Bronchial epithelial cell (primary cell): ENCODE measurements at regions not wholly inside any gene's neighbourhood (a gene's known extent, or its start where the extent isn't known, plus 50 kb on each side); places are given as distances from the start of the nearest gene placed in this dataset.
A peak's percentile ranks its signal among the peaks of the same experiment; 100 is the strongest.
"Not testable (repeated sequence)": the region's sequence is repeated elsewhere in the genome, so short reads cannot be mapped to it uniquely, and the experiment has no call there.

Experiments
- DNase-seq: peaks from one replicate; pipeline ENCODE4 v3.0.0-alpha.2; 2010; ENCODE audit warnings: low read depth
- FAIRE-seq: peaks from 2 replicates; lab custom pipeline; 2011; peaks lifted over from hg19 to GRCh38; lab: Jason Lieb, UNC
- H3K27me3 ChIP-seq: 2 replicates; pipeline ENCODE4 v1.5.1; 2011; ENCODE audit warnings: low read length; ENCODE audit not compliant: control insufficient read depth, insufficient read depth
- H3K36me3 ChIP-seq: 2 replicates; pipeline ENCODE4 v1.5.1; 2011; ENCODE audit warnings: low read length; ENCODE audit not compliant: control insufficient read depth, insufficient read depth
- H3K4me3 ChIP-seq: 2 replicates; pipeline ENCODE4 v1.5.1; 2011; ENCODE audit warnings: mild to moderate bottlenecking, low read depth, low read length, control low read depth
- TF ChIP-seq, protein P1 (sequence below): IDR thresholded peaks from 2 replicates; pipeline ENCODE4 v1.5.1; 2011; ENCODE audit warnings: mild to moderate bottlenecking, moderate library complexity, low read length, control low read depth, inconsistent platforms; ENCODE audit not compliant: insufficient read depth, severe bottlenecking

DNA sequence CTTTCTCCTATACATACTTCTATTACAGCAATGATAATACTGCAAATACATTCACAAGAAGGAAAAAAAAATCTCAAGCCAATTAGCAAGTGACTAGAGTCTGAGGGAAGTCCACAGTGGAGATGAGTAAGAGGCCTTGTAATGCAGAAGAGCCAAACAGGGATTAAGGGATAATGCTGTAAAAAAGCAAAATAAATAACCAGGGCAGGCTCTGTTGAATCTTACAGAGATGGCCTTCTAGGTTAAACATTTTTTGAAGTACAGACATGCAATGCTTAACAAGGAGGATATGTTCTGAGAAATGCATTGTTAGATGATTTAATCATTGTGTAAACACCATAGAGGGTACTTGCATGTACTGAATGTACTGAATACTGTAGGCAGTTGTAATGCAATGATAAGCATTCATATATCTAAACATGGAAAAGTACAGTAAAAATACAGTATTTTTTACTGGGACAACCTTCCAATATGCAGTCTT is 122.1 kb upstream of the RMDN2 start:
- TF ChIP-seq, protein P1, sequence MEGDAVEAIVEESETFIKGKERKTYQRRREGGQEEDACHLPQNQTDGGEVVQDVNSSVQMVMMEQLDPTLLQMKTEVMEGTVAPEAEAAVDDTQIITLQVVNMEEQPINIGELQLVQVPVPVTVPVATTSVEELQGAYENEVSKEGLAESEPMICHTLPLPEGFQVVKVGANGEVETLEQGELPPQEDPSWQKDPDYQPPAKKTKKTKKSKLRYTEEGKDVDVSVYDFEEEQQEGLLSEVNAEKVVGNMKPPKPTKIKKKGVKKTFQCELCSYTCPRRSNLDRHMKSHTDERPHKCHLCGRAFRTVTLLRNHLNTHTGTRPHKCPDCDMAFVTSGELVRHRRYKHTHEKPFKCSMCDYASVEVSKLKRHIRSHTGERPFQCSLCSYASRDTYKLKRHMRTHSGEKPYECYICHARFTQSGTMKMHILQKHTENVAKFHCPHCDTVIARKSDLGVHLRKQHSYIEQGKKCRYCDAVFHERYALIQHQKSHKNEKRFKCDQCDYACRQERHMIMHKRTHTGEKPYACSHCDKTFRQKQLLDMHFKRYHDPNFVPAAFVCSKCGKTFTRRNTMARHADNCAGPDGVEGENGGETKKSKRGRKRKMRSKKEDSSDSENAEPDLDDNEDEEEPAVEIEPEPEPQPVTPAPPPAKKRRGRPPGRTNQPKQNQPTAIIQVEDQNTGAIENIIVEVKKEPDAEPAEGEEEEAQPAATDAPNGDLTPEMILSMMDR = no peak
- Histone ChIP-seq H3K4me3 (no peak overlapping the region), H3K36me3 (no peaks in the 10 kb centered on the region), H3K27me3 (no peaks in the 10 kb centered on the region)
- DNase-seq (peak; percentile 94), FAIRE-seq (no peak)

DNA sequence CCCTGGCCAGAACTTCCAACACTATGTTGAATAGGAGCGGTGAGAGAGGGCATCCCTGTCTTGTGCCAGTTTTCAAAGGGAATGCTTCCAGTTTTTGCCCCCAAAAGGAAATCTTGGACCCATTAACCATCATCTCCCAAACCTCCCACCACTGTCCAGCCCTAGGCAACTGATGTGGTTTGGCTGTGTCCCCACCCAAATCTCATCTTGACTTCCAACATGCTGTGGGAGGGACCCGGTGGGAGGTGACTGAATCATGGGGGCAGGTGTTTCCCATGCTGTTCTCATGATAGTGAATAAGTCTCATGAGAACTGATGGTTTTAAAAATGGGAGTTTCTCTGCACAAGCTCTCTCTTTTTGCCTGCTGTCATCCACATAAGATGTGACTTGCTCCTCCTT is 119.1 kb upstream of the RMDN2 start:
- not testable (repeated sequence) for FAIRE-seq, H3K27me3 ChIP-seq, H3K4me3 ChIP-seq, H3K36me3 ChIP-seq, DNase-seq

DNA sequence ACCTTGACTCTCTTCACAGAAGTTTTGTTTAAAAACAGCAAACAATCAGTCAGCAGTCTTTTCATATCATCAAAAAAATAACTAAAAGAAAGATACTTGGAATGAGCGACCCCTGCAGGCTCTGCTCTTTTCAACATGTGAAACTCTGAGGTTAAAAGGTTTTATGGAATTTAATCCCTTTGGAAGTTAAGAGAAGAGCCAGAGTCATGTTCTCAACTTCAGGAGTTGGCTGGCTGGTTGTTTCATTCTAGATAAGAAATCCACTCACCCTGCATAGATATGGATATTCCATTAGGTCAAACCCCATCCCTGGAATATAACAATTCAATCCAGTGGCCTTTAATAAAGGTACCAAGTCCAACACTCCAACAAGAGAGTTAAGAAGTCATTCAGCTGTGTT is 115.6 kb upstream of the RMDN2 start:
- Histone ChIP-seq H3K4me3 (no peak overlapping the region), H3K36me3 (no peaks in the 10 kb centered on the region), H3K27me3 (no peaks in the 10 kb centered on the region)
- TF ChIP-seq, protein P1 = peak; percentile 57
- DNase-seq (peak; percentile 41), FAIRE-seq (no peak)

DNA sequence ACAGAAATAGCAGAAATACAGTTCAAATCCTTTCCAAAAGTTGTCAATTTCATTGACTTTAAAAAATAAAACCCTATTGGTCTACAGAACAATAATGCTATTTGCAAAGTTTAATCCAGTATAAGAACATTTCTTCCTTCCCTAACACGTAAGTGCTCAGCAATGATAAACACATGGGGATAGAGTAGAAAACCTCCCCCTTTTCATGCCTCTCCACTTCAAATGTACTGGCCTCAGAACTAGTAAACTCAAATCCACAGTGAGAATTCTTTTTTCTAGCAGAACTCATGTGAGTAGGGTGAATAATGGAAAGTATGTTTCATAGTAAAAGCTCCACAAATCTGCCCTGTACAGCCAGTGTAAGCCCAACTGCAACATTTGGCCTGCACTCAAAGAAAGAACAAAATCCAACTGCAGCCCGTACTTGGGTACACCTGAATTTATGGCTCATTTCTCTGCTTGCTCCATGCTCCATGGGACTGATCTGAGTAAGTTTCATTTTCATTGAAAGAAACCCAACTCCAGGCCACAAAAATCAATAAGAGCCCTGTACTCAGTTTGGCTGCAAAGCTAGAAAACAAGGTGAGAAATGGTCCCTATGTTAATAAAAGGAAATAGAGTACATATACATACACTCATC is 115.0 kb upstream of the RMDN2 start:
- TF ChIP-seq, protein P1 = no peak
- no peak overlapping the region for H3K4me3 ChIP-seq
- no peaks in the 10 kb centered on the region for H3K27me3 ChIP-seq
- H3K36me3 ChIP-seq = no peaks in the 10 kb centered on the region
- DNase-seq (no peak), FAIRE-seq (no peak)

DNA sequence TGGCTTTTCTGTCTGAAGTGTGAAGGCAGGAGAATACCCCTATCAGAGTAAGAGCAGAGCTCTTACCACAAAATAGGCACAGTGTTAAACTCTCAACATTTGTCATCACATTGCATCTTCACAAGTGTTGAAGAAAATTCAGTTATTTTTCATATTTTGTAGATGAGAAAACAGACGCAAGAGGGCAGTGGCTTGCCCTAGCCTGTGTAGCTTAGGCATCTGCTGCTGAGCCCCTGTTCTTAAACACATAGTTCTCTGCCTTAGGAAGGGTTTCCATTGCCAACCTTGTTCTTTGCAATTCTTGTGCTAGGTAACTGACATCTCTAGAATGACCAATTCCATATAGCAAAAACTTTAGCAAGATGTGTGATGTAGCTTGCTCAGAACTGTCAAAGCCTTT is 112.7 kb upstream of the RMDN2 start:
- FAIRE-seq = no peak
- TF ChIP-seq, protein P1 = no peak
- Histone ChIP-seq H3K36me3 (no peaks in the 10 kb centered on the region), H3K4me3 (no peak overlapping the region), H3K27me3 (no peaks in the 10 kb centered on the region)
- no peak for DNase-seq

DNA sequence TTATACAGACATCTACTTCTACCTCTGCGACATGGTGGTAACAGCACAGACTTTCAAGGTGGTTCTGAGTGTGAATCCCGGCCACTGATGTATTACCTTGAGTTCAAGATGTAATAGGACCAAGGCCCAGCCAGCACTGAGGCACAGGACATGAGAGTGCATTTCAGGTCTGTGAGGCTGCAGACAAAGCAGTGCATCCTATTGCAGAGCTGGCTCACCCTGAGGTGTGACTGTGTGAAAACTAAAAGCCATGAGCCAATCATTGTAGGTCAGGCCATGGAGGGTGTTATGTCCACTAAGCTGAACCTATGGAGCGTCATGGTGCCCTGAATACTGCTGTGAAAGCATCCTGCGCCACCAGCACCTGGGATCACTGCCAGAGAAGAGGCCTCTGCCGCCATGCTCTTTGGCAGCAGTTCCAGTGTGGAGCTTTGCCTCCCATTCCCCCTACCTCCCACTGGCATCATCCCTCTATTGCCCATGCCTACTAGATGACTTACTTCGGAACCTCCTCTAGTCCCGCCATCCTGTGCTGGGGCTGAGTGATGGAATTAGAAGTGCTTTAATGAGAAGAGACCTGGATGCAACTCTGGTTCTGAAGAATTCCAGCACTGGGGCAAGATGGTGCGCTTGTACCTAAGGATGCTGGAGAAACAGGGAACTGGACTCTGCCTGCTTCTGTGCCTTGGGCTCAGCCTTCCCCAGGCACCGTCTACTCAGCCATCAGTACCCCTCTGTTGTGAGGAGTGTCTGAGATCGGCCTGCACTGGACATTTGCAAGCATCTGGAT is 112.0 kb upstream of the RMDN2 start:
- H3K4me3 ChIP-seq = no peak overlapping the region
- DNase-seq (no peak), FAIRE-seq (no peak)
- TF ChIP-seq, protein P1 = no peak
- no peaks in the 10 kb centered on the region for H3K36me3 ChIP-seq
- no peaks in the 10 kb centered on the region for H3K27me3 ChIP-seq
